GM12892 (cell line): ENCODE measurements at regions not wholly inside any gene's neighbourhood (a gene's known extent, or its start where the extent isn't known, plus 50 kb on each side); places are given as distances from the start of the nearest gene placed in this dataset.

ENCODE experiments used
- POLR2A ChIP-seq: IDR thresholded peaks from 2 replicates; pipeline ENCODE4 v1.6.1; 2011; ENCODE audit warnings: low read depth, low read length, control low read depth
- POLR2AphosphoS5 ChIP-seq: IDR thresholded peaks from 2 replicates; pipeline ENCODE4 v1.6.1; 2011; ENCODE audit warnings: low read depth, low read length, control low read depth
- TAF1 ChIP-seq: IDR thresholded peaks from 2 replicates; pipeline ENCODE4 v1.6.1; 2011; ENCODE audit warnings: low read depth, mild to moderate bottlenecking, control low read depth, low read length, borderline replicate concordance

DNA sequence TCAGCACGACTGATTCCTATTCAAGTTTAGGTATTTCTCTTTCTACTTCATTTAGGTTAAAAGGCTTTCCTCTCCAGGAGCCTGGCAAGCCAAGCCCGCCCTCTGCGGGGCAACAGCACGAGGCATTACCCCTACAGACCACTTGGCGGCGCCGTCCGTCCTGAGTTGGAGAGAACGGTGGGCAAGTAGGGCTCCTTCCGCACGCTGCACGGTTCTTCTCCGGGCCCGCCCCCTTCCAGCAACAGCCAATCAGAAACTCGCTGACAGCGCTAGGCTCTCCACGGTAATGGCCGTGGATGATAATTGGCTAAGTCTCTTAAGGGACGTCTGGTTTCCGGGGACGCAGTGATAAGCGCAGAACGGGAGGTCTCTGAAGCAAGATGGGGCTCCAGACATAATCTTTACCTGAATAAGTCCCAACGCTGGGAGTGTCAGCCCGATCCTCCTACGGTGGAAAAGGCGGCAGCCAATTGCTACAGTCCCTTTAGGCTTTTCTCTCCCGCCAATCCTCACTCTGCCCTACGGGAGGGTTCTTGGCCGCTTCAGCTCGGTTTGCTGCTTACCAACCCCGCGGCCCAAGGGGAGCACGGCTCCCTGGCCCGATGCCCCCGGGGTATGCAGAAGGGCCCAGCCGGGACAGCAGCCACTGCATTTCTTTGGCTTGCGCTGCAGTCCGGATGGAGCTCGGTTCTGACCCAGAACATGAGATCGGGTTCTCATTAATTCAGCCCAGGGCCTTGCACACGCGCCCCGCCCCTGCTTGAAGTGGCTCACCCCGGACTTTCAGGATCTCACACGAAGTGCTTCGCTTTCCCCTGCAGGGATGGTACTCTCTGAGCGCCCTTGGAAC is 206.9 kb upstream of the PKDCC start:
- TF ChIP-seq TAF1, result no peak
- peak; percentile 69 for TF ChIP-seq POLR2AphosphoS5
- TF ChIP-seq POLR2A, result peak; percentile 63; the same call in 1 of the 2 replicates
